HG03175 (cell line): ENCODE measurements at regions not wholly inside any gene's neighbourhood (a gene's known extent, or its start where the extent isn't known, plus 50 kb on each side); places are given as distances from the start of the nearest gene placed in this dataset.
A peak's percentile ranks its signal among the peaks of the same experiment; 100 is the strongest.
"Not testable (repeated sequence)": the region's sequence is repeated elsewhere in the genome, so short reads cannot be mapped to it uniquely, and the experiment has no call there.

Experiments used
- ATAC-seq: cut with Tn5 transposase; IDR thresholded peaks from one replicate; pipeline ENCODE4 v1.9.1; 2021; ENCODE audit warnings: mild to moderate bottlenecking, moderate library complexity; ENCODE audit not compliant: unreplicated experiment

DNA sequence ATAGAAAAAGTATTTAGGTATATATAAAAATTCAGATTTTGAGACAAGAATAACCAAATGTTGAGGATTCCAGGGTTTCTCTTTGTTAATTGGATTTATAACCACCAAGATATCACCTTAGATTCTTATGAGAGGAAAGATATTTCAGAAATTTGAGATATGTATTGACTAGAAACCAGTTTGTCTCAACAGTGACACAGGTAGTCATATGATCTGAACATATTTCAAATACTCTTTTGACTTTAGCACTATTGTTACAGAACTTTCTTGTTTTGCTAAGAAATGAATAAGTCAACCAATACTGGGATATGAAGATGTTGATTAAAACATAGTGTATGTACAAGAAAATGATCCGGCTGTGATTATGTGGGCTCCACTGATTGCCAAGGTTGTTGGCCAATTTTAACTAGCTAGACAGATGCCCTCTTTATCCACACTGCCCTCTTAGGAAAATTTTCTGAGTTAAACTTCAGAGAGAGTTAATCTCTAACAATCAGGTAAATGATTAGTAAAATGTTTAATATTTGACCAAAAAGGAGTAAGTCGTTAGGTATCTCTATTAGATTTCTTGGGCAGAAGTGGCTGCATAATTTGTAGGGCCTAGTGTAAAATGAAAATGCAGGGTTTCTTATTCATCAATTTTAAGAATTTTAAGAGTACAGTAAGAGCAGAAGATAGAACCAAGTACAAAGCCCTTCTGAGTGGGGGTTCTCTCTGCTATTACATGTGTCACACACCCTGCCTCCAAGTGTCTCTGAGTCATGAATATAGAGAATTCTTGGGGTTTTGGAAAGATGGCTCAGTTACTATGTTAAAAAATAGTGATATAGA, 376.0 kb downstream of the TFEC start:
- peak; percentile 67 for ATAC-seq

DNA sequence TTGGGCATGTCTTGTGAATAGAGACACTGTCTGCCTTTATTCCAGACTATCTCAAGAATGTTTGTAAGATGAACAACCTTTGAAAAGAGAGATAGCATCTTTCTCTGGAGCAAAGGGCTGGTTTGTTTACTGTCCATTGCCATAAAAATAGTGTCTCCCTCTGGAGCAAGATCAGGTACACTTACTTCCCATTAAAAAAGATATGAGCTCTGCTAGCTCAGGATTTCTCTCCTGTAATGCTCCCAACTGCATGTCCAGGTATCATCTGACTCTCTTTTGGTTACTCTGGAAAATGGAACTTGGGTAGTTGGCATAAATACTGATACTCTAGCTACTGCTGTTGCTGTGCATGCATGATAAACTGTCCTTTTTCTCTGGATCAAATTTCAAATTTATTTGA, 381.1 kb downstream of the TFEC start:
- ATAC-seq, result no peak

DNA sequence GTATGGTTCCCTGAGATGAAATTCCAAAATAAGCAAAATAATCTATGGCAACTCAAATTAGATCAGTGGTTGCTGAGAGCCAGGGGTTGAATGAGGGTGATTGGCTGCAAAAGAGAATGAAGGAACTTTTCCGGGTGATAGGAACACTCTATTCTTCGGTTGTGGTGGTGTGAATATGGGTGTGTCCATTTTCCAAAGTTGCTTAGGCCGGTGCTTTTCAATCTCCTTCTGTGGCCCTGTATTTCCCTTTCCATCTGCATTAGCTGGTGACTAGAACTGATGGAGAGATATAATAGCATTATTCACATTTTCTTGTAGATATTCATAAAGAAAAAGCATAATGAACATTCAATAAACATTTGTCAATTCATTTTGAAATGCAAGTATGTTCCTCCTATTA, 382.9 kb downstream of the TFEC start:
- ATAC-seq, result no peak

DNA sequence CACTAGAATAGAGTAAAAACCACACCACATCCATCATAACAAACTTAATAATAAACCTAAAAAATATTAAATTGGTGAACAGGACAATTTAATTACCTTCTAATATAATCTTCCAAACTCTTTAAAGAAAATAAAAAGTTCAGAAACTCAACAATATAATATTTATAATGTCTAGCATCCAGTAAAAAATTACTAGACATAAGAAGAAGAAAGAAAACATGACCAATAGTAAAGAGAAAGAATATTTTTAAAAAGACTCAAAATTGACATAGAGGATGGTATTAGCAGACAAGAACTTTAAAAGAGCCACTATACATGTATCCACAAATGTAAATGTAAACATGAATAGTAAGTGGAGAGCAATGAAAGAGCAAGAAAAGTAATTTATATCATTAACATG, 388.4 kb downstream of the TFEC start:
- ATAC-seq, result no peak

DNA sequence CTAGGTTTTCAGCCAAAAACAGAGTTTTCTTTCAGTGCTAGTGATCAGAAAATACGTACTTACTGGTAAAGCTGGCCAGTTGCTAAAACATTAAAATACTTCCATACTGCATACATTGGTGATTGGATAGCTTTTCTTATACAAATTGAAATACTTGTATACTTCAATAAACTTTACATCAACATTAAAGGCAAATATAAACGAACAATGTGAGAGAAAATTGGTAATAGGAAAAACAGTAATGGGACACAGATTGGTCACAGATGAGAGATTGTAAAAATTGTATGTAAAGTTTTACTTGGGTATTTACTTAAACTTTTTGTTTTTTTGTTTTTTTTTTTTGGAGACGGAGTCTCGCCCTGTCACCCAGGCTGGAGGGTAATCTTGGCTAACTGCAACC, 391.7 kb downstream of the TFEC start:
- no peak for ATAC-seq

DNA sequence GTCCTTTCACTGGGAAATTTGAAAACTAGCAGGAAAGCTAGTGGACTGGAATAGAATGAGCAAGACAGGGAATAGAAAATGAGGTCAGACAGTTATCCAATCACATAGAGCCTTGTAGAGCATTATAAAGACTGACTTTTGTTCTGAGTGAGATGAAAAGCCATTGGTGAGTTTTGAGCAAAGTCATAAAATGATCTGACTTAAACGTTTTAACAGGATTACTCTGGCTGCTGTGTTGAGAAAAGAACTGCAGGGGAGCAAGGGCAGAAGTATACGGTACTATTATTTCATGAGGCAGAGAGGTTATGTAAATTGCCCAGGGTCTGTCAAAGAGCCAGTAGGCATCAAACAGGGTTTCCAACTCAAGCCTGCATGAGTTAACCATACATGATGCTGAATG, 393.4 kb downstream of the TFEC start:
- no peak for ATAC-seq

DNA sequence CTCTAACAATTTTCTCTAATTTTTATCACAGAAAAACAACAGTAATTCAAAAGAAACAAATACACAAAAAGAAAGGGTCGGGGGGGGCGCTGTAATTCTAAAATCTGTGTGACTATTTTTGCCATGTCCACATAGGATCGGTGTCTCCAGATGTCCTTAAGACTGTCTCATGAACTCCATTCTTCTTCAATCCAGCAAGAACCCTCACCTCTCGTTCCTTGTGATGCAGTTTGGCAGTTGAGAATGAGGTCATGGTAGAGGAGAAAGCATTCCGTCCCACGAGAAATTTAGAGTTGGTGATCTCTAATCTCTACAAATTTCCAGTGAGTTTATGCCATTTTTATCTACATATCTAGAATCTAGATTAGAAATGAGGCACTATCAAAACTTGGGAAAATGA, 394.7 kb downstream of the TFEC start:
- ATAC-seq, result no peak

DNA sequence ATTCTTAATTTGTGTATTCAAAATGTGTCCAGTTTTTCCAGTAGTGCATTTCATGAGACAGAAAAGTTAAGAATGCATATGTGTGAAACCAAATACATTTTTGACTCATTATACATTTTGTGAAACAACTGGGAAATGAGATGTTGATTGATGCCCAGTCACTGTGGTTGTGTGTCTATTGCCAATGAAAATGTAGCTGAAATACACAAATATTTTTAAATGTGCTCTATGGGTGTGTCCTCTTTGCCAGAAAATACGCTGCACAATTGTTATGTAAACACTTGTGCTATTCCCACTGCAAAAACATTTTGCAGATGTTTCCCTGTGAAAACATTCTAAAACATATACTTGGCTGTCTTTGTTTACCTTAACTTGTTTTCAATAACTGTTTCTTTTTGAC, 395.2 kb downstream of the TFEC start:
- ATAC-seq, result no peak

DNA sequence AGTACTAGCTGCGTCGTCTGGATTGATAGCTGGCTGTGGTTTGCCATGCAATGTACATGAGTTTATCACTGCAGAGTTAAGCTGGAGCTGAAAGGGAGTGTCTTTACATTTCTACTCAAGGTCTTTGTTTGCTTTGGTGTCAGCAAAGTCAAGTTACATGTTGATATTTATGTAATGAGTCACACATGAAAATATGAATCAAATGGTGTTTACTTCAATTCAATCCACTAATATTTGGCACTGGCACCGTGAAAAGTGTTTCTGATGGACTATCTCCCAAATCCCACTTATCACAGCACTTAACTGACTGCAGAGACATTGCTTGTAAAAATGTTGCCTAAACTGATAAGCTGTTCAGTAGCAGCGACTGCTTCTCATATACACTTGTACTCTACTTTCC, 395.9 kb downstream of the TFEC start:
- no peak for ATAC-seq

DNA sequence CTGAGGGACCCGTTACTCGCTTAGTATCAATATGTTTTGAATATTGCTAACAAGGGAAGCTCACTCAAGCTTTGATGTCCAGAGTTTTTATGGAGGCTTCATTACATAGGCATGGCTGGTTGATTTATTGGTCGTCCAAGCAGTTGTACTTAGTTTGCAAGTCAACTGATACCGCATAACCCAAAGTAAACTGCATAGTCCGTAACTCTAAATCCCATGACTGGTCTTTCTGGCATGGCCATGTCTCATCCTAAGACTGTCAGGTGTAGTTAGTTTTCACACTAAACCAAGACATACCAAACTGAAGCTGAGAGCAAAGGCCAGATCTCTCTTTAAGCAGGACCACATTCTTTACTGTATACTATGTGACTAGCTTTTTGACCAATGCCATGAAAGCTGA, 397.9 kb downstream of the TFEC start:
- ATAC-seq, result no peak

DNA sequence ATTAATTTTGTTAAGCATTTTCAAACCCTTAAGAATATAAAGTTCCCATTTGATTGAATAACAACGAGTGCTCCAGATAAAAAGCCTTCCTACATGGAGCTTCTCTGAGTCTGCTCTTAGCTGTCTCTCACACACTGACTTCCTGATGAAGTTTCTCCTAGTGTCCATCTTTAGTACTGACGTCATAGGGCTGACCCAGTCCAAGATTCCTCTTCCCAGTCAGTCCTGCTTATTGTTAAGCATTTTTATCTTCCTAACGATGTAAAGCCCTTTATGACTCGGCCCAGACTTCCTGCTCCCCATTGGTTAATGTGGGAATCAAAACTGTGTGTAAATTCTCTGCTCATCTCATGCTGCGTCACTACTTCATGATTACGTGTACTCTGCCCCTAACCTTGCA, 398.8 kb downstream of the TFEC start:
- ATAC-seq, result no peak

DNA sequence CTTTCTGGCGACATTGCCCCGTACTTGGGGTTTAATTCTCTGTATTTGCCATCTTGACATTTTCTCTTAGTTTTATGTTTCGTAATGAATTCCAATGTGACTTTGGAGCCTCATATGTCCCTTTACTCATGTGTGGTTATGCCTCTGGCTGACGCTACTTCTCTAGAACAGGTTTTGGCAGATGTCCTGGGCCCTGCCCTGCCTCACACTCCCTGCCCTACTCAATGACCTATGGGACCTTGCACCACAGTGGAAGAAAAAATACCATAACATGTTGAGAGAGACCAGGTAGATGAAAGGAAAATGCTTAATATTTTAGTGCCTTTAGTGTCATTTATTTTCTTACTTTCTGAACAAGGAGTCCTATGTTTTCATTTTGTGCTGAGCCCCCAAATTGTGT, 400.5 kb downstream of the TFEC start:
- ATAC-seq, result no peak

DNA sequence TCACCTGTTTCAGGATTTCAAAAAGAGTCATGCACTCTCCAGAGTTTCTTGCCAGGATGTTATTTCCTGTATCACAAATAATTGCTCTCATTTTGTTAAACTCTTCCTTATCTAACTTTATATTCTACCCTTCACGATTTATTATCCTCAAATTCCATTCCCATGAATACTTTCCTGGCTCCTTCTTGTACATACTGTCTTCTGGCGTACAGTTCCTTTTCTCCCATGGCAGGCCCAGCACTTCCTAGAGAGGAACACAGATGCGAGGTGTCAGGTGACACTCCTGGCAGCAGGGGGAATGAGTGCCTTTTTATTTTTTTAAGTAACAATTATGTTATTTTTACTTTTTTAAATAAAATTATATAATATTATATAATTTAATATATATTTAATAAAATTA, 411.9 kb downstream of the TFEC start:
- no peak for ATAC-seq

DNA sequence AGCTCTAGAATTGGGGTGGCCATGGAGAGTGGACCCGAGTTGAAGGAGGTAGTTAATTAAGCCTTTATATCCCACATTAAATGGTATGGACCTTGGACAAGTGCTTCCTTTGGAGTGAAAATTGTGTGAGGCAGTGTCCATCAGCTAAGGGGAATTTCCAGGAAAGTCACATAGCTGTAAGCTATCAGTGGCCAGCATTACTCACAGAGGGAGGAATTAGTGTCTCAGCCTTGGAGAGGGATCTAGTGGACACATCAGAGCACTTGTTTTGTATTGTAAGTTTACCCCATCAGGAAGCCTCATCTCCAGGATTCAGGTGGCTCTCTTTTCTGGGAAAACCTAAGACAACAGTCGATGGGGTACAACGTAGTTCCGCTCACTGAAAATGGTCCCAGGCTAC, 416.7 kb downstream of the TFEC start:
- ATAC-seq, result no peak

DNA sequence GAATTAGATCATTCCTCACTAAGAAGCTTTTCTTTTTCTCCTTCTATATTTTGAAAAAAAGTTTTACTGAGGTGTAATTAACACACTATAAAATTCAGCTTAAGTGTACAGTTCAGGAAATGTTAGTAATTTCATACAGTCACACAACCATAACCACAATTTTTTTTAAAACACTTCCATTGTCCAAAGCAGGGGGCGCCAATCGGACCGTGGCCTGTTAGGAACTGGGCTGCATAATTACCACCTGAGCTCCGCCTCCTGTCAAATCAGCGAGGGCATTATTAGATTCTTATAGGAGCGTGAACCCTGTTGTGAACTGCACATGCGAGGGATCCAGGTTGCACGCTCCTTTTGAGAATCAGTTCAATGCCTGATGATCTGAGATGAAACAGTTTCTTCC, 427.1 kb downstream of the TFEC start:
- ATAC-seq, result no peak

DNA sequence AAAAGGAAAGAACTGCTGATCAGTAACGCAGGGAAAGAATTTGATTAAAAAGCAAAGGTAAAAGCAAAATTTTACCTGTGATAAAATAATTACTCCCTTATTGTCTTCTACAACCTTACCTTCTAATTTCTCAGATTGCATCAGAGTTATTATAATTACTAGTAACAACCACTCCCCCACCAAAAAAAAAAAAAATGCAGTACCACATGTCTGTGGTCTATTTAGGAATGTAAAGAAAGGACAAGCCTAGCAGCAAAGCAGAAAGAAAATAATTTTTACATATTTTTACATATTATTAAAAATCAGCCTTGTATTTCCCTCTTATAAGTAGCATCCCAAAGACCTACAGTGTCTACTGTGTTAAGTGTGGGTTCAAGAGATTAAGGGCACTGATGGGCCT, 430.4 kb downstream of the TFEC start:
- ATAC-seq, result no peak

DNA sequence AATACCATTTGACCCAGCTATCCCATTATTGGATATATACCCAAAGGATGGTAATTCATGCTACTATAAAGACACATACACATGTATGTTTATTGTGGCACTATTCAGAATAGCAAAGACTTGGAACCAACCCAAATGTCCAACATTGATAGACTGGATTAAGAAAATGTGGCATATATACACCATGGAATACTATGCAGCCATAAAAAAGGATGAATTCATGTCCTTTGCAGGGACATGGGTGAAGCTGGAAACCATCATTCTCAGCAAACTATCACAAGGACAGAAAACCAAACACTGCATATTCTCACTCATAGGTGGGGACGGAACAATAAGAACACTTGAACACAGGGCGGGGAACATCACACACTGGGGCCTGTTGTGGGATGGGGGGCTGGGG, 431.4 kb downstream of the TFEC start:
- not testable (repeated sequence) for ATAC-seq

DNA sequence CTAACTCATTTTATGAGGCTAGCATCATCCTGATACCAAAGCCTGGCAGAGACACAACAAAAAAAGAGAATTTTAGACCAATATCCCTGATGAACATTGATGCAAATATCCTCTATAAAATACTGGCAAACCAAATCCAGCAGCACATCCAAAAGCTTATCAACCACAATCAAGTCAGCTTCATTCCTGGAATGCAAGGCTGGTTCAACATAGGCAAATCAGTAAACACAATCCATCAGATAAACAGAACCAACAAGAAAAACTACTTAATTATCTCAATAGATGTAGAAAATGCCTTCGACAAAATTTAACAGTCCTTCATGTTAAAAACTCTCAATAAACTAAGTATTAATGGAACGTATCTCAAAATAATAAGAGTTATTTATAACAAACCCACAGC, 433.3 kb downstream of the TFEC start:
- not testable (repeated sequence) for ATAC-seq

DNA sequence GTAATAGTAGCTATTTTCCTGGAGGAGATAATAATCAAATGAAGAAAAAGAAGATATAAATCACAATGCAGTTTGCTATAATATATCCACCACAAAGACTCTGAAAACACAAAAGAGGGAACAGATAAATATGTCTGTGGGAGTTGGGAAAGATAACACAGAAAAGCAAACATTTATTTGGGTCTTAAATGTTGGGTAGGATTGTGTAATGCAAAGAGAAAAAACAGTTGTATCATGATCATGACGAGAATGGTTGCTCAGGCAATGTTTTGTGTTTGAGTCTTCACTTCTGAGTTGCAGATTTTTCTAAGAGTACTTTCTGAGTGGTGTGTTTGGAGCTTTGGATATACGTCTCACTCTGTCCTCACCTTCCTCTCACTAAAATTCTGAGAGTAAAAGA, 437.5 kb downstream of the TFEC start:
- no peak for ATAC-seq

DNA sequence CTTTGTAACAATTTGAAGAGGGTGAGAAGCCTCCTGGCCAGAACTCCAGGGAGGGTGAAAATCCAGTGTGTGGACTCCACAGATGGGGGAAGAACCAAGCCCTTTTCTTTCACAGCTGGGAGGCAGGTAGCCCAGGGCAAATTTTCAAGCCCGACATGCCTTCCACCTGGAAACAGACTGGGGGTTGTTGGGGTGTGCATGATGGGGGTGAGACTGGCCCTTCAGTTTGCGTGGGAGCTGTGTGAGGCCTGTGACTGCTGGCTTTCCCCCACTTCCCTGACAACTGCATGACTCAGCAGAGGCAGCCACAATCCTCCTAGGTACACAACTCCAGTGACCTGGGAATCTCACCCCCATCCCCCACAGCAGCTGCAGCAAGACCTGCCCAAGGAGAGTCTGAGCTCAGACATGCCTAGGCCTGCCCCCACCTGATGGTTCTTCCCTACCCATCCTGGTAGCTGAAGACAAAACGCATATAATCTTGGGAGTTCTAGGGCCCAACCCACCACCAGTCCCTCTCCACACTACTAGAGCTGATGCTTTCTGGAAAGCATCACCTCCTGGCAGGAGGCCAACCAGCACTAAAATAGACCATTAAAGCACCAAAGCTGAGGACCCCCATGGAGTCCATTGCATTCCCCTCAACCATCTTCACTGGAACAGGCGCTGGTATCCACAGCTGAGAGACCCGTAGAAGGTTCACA, 445.4 kb downstream of the TFEC start:
- no peak for ATAC-seq

DNA sequence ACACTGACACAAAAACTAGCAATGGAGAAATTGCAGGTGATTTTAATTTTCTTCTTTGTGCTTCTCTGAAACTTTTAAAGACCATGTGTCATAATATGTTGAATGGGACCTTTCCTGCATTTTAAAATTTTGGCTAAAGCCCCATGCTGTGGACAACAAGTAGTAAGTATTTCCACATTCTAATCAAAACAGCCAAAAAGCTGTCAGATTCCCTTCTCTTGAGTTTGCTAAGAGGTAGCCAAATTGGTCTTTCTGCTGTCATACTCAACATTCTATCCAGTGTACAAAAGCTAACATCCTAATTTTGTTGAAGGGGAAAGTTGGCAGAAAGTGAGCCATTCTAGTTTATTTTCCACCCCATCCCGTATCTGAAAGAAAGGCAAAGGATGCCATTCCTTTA, 447.6 kb downstream of the TFEC start:
- ATAC-seq, result no peak

DNA sequence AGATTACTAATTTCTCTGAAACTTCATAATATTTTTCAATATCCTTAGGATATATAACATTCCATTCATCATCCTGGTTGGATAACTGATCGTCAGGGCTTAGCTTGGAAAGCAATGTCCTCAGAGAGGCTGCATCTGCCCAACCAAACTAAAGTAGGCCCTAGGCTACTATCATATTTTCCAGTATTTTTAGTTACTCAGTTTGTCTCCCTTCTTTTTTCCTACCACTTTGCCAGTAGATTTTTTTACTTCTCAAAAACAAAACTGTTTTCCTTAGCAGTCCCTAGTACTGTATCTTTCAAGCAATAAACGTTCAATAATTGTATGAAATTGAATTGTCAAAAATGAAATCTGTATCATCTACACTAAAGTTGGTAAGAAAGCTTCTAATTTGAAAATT, 452.0 kb downstream of the TFEC start:
- no peak for ATAC-seq
